ENCODE measurements at regions not wholly inside any gene's neighbourhood (a gene's known extent, or its start where the extent isn't known, plus 50 kb on each side); places are given as distances from the start of the nearest gene placed in this dataset.
A peak's percentile ranks its signal among the peaks of the same experiment; 100 is the strongest.

DNA sequence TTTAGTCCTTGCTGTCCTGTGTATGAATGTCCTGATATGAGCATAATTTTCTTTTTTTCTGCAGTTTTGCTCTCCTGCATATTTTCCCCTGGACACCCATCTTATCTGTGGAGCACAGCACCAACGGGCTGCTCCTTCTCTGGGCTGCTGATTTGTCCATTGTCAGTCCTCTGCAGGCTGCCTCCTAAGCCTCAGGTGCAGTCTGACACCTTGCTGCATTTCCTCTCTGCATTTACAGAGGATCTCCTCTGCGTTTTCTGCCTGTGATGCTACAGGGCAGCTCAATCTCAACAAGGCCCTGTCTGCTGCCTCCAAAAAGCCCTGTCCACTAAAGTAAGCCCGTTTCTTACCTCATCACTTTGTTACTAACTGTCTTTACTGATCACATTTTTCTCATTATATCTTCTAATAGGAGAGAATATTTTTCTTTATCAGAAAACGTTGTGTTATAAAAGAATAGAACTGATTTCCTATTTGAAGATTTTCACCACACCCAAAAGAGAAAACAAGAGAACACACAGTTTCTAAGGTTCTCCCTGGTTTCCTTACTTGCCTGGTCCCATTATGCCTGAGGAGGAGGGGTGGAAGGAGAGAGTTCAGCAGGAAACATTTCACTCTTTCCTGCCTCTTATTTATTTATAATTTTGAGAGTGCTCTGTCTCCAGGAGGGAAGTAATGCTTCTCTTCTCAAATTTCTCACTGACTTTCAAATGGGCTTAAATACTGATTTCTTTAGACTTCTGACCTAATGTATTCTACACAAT lies 65.6 kb upstream of the TDRD3 start:
- TF ChIP-seq, protein P1, sequence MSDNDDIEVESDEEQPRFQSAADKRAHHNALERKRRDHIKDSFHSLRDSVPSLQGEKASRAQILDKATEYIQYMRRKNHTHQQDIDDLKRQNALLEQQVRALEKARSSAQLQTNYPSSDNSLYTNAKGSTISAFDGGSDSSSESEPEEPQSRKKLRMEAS (IDR thresholded peaks at IDR 0.05) = no peak
- TF ChIP-seq RAD21 (IDR thresholded peaks at IDR 0.05; ENCODE audit: low read depth) (no peak), CEBPB (IDR thresholded peaks at IDR 0.05) (no peak), TAF1 (IDR thresholded peaks at IDR 0.05; ENCODE audit: low read depth) (no peak), CREB1 (IDR thresholded peaks at IDR 0.05; ENCODE audit: low read depth) (no peak), YY1 (IDR thresholded peaks at IDR 0.05; ENCODE audit: low read depth) (no peak), TCF12 (IDR thresholded peaks at IDR 0.05; ENCODE audit: low read depth) (no peak), TEAD4 (IDR thresholded peaks at IDR 0.05) (no peak), ZBTB7A (IDR thresholded peaks at IDR 0.05; ENCODE audit: low read depth) (no peak), EP300 (IDR thresholded peaks at IDR 0.05; ENCODE audit: borderline replicate concordance) (no peak)

DNA sequence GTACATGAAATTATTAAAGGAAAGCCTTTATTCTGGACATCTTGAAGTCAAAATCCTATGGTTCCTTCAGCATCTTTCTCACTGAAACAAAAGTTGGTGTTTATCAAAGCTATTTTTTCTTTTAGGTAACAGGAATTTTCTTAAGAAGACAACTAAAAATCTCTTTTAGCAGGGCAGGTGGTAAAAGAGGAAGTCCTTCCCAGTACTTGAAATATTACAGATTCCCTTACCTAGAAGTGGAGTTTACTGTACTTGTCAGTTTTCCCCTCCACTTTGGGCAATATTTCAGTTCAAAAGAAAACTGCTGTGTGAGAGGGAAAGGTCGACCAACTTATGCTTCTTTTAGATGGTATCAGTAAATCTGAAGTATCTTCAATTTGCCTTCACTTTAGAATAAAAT lies 64.3 kb upstream of the TDRD3 start:
- no peak for TF ChIP-seq TAF1 (IDR thresholded peaks at IDR 0.05; ENCODE audit: low read depth)
- TF ChIP-seq EP300 (IDR thresholded peaks at IDR 0.05; ENCODE audit: borderline replicate concordance) = no peak
- no peak for TF ChIP-seq RAD21 (IDR thresholded peaks at IDR 0.05; ENCODE audit: low read depth)
- no peak for TF ChIP-seq YY1 (IDR thresholded peaks at IDR 0.05; ENCODE audit: low read depth)
- TF ChIP-seq CEBPB (IDR thresholded peaks at IDR 0.05) = no peak
- TF ChIP-seq, protein P2, sequence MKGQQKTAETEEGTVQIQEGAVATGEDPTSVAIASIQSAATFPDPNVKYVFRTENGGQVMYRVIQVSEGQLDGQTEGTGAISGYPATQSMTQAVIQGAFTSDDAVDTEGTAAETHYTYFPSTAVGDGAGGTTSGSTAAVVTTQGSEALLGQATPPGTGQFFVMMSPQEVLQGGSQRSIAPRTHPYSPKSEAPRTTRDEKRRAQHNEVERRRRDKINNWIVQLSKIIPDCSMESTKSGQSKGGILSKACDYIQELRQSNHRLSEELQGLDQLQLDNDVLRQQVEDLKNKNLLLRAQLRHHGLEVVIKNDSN (IDR thresholded peaks at IDR 0.05) = no peak
- no peak for TF ChIP-seq CREB1 (IDR thresholded peaks at IDR 0.05; ENCODE audit: low read depth)
- TF ChIP-seq, protein P1 (IDR thresholded peaks at IDR 0.05) = no peak
- TF ChIP-seq TCF12 (IDR thresholded peaks at IDR 0.05; ENCODE audit: low read depth) = no peak
- no peak for TF ChIP-seq EGR1 (IDR thresholded peaks at IDR 0.05)

DNA sequence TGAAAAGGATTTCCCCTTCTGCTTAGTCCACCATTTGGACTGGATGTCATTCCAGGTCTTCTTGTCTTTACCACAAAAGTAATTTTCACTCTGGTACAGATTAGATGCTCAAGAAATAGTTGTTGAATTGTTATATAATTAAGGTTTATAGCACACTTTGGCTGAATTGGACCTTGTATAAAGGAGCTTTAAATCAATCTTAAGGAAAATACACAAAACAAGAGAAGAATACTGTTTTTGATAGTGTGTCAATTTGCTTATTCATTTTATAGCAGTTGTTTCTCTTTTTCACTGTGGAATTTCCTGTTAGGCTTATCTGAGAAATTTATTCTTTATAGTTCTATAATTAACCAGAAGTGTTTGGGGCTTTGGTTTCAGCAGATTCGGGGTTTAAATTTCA lies 62.7 kb upstream of the TDRD3 start:
- TF ChIP-seq, protein P2 (IDR thresholded peaks at IDR 0.05) = no peak
- TF ChIP-seq, protein P3, sequence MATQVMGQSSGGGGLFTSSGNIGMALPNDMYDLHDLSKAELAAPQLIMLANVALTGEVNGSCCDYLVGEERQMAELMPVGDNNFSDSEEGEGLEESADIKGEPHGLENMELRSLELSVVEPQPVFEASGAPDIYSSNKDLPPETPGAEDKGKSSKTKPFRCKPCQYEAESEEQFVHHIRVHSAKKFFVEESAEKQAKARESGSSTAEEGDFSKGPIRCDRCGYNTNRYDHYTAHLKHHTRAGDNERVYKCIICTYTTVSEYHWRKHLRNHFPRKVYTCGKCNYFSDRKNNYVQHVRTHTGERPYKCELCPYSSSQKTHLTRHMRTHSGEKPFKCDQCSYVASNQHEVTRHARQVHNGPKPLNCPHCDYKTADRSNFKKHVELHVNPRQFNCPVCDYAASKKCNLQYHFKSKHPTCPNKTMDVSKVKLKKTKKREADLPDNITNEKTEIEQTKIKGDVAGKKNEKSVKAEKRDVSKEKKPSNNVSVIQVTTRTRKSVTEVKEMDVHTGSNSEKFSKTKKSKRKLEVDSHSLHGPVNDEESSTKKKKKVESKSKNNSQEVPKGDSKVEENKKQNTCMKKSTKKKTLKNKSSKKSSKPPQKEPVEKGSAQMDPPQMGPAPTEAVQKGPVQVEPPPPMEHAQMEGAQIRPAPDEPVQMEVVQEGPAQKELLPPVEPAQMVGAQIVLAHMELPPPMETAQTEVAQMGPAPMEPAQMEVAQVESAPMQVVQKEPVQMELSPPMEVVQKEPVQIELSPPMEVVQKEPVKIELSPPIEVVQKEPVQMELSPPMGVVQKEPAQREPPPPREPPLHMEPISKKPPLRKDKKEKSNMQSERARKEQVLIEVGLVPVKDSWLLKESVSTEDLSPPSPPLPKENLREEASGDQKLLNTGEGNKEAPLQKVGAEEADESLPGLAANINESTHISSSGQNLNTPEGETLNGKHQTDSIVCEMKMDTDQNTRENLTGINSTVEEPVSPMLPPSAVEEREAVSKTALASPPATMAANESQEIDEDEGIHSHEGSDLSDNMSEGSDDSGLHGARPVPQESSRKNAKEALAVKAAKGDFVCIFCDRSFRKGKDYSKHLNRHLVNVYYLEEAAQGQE (IDR thresholded peaks at IDR 0.05; ENCODE audit: low read depth) = no peak
- no peak for TF ChIP-seq TEAD4 (IDR thresholded peaks at IDR 0.05)
- TF ChIP-seq YY1 (IDR thresholded peaks at IDR 0.05; ENCODE audit: low read depth) = no peak
- no peak for TF ChIP-seq EP300 (IDR thresholded peaks at IDR 0.05; ENCODE audit: borderline replicate concordance)
- TF ChIP-seq NFIC (IDR thresholded peaks at IDR 0.05) = no peak
- TF ChIP-seq, protein P1 (IDR thresholded peaks at IDR 0.05) = no peak
- TF ChIP-seq RAD21 (IDR thresholded peaks at IDR 0.05; ENCODE audit: low read depth) = no peak
- TF ChIP-seq TCF12 (IDR thresholded peaks at IDR 0.05; ENCODE audit: low read depth) = no peak
- TF ChIP-seq CEBPB (IDR thresholded peaks at IDR 0.05) = no peak
- no peak for TF ChIP-seq FOXM1 (IDR thresholded peaks at IDR 0.05; ENCODE audit: borderline replicate concordance, low read depth)

DNA sequence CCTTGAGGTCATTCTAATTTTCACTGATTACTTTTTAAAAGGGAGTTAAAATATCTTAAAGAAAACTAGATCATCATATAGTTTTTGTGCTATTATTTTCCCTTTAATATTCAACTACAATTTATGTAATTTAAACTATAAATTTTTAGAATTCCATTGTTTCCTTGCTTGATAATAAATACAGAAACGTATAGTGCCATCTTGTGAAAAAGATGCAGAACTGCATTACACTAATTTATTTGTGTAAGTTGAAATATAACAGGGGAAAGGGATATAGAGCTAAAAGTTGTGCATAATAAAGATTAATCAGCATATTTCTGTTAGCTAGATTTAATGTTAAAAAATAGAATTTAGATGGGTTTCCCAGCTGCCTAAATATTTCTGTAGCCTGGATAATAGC lies 61.5 kb upstream of the TDRD3 start:
- no peak for TF ChIP-seq FOXM1 (IDR thresholded peaks at IDR 0.05; ENCODE audit: borderline replicate concordance, low read depth)
- no peak for TF ChIP-seq CREB1 (IDR thresholded peaks at IDR 0.05; ENCODE audit: low read depth)
- peak; percentile 68 for TF ChIP-seq RAD21 (IDR thresholded peaks at IDR 0.05; ENCODE audit: low read depth)
- no peak for TF ChIP-seq EGR1 (IDR thresholded peaks at IDR 0.05)
- TF ChIP-seq NFIC (IDR thresholded peaks at IDR 0.05) = no peak
- TF ChIP-seq EP300 (IDR thresholded peaks at IDR 0.05; ENCODE audit: borderline replicate concordance) = no peak
- TF ChIP-seq, protein P2 (IDR thresholded peaks at IDR 0.05) = no peak
- no peak for TF ChIP-seq YY1 (IDR thresholded peaks at IDR 0.05; ENCODE audit: low read depth)
- TF ChIP-seq TAF1 (IDR thresholded peaks at IDR 0.05; ENCODE audit: low read depth) = no peak
- TF ChIP-seq CEBPB (IDR thresholded peaks at IDR 0.05) = no peak
- TF ChIP-seq TEAD4 (IDR thresholded peaks at IDR 0.05) = peak; percentile 47; the same call in 1 of the 2 replicates
- TF ChIP-seq, protein P1 (IDR thresholded peaks at IDR 0.05) = no peak
- no peak for TF ChIP-seq ZBTB7A (IDR thresholded peaks at IDR 0.05; ENCODE audit: low read depth)

DNA sequence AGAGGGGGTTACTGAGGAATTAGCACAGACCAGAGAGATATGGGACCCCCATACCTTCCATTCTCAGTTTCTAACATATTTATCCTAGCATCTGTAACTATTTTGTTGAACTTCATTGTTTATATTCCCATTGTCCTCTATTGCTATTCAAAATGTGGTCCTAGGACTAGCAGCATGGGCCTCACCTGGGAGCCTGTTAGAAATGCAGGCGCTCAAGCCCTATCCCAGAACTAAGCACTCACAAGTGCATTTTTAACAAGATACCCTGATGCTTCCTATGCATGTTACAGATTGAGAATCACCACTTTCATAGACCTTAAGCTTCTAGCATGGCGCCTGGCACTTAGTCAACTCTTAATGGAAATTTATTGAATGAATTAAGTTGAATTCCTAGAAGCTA lies 58.3 kb upstream of the TDRD3 start:
- TF ChIP-seq YY1 (IDR thresholded peaks at IDR 0.05; ENCODE audit: low read depth) (no peak), FOXM1 (IDR thresholded peaks at IDR 0.05; ENCODE audit: borderline replicate concordance, low read depth) (no peak), NFIC (IDR thresholded peaks at IDR 0.05) (no peak), EP300 (IDR thresholded peaks at IDR 0.05; ENCODE audit: borderline replicate concordance) (no peak), TEAD4 (IDR thresholded peaks at IDR 0.05) (no peak), EGR1 (IDR thresholded peaks at IDR 0.05) (no peak), TCF12 (IDR thresholded peaks at IDR 0.05; ENCODE audit: low read depth) (no peak), TAF1 (IDR thresholded peaks at IDR 0.05; ENCODE audit: low read depth) (no peak), ZBTB7A (IDR thresholded peaks at IDR 0.05; ENCODE audit: low read depth) (no peak), CEBPB (IDR thresholded peaks at IDR 0.05) (no peak), RAD21 (IDR thresholded peaks at IDR 0.05; ENCODE audit: low read depth) (no peak), CREB1 (IDR thresholded peaks at IDR 0.05; ENCODE audit: low read depth) (no peak)
- TF ChIP-seq, protein P1 (IDR thresholded peaks at IDR 0.05) = no peak
- TF ChIP-seq, protein P3 (IDR thresholded peaks at IDR 0.05; ENCODE audit: low read depth) = no peak
- TF ChIP-seq, protein P2 (IDR thresholded peaks at IDR 0.05) = no peak

Data from Ishikawa (cell line).